Lung microvascular endothelial cell (primary cell): ENCODE measurements at regions not wholly inside any gene's neighbourhood (a gene's known extent, or its start where the extent isn't known, plus 50 kb on each side); places are given as distances from the start of the nearest gene placed in this dataset.
A peak's percentile ranks its signal among the peaks of the same experiment; 100 is the strongest.

Experiments
- DNase-seq, 2 donors: peaks; one replicate each; pipeline versions ENCODE4 v3.0.0 to v3.0.0-alpha.2; 2010; ENCODE audit warnings: low read depth in 2 of 2

- no peak for DNase-seq
Observed at GRCh38 chr15:37783290-37783689, 151.2 kb upstream of the TMCO5A start.

- DNase-seq, result no peak
Observed at GRCh38 chr15:37788330-37788729, 146.1 kb upstream of the TMCO5A start.

- DNase-seq, result no peak
Observed at GRCh38 chr15:37788767-37789396, 145.6 kb upstream of the TMCO5A start.

GRCh38 chr15:37789397-37789786 lies 145.0 kb upstream of the TMCO5A start:
- no peak for DNase-seq

GRCh38 chr15:37789881-37790280 lies 144.6 kb upstream of the TMCO5A start:
- DNase-seq, result peak in 1 of 2 donors; percentile 33

- DNase-seq, result no peak
Observed at GRCh38 chr15:37791693-37792092, 142.7 kb upstream of the TMCO5A start.

- DNase-seq, result no peak
Observed at GRCh38 chr15:37792351-37792750, 142.1 kb upstream of the TMCO5A start.

GRCh38 chr15:37793851-37794250 lies 140.6 kb upstream of the TMCO5A start:
- DNase-seq, result peak in 1 of 2 donors; percentile 5

- no peak for DNase-seq
Observed at GRCh38 chr15:37794947-37795346, 139.5 kb upstream of the TMCO5A start.

- DNase-seq, result no peak
Observed at GRCh38 chr15:37801529-37801928, 132.9 kb upstream of the TMCO5A start.

- no peak for DNase-seq
Observed at GRCh38 chr15:37806808-37807207, 127.6 kb upstream of the TMCO5A start.

GRCh38 chr15:37810381-37810780 lies 124.1 kb upstream of the TMCO5A start:
- DNase-seq, result no peak

GRCh38 chr15:37813306-37813705 lies 121.1 kb upstream of the TMCO5A start:
- no peak for DNase-seq

- DNase-seq, result no peak
Observed at GRCh38 chr15:37814847-37815515, 119.5 kb upstream of the TMCO5A start.

GRCh38 chr15:37818152-37818677 lies 116.2 kb upstream of the TMCO5A start:
- DNase-seq, result no peak

- no peak for DNase-seq
Observed at GRCh38 chr15:37819191-37819590, 115.2 kb upstream of the TMCO5A start.

- no peak for DNase-seq
Observed at GRCh38 chr15:37820380-37821128, 113.9 kb upstream of the TMCO5A start.

GRCh38 chr15:37823601-37824275 lies 110.7 kb upstream of the TMCO5A start:
- no peak for DNase-seq

GRCh38 chr15:37824717-37825382 lies 109.6 kb upstream of the TMCO5A start:
- peak; percentile 1 to 56 for DNase-seq

- peak in 1 of 2 donors; percentile 14 for DNase-seq
Observed at GRCh38 chr15:37837276-37837675, 97.2 kb upstream of the TMCO5A start.

GRCh38 chr15:37847776-37848175 lies 86.7 kb upstream of the TMCO5A start:
- no peak for DNase-seq
